ENCODE measurements at regions not wholly inside any gene's neighbourhood (a gene's known extent, or its start where the extent isn't known, plus 50 kb on each side); places are given as distances from the start of the nearest gene placed in this dataset.

- H3K36me3 ChIP-seq (ENCODE audit: control insufficient read depth, insufficient read depth, low read length) = no peaks in the 10 kb centered on the region
- DNase-seq (ENCODE audit: low read depth, low spot score) = no peak
- H3K9me3 ChIP-seq (ENCODE audit: control insufficient read depth, insufficient read depth, low read depth, low read length) = no peaks in the 10 kb centered on the region
- no TSS peak for BruUV-seq (replicated peaks)
- H3K4me1 ChIP-seq (ENCODE audit: control insufficient read depth, insufficient read depth, low read length) = no peaks in the 10 kb centered on the region
- ChIA-PET POLR2A (no interaction called here), CTCF (no interaction called here)
- no peaks in the 10 kb centered on the region for H3K27me3 ChIP-seq (ENCODE audit: control insufficient read depth, insufficient read depth, low read length)
- intact Hi-C loops (cut with micrococcal nuclease; ENCODE audit: unreplicated experiment) = no loop called here
- no peak for ATAC-seq
- H3K4me3 ChIP-seq (ENCODE audit: low read depth in 2 of 2, low read length in 2 of 2) = no peak overlapping the region
- in situ Hi-C loops (cut with HindIII; ENCODE audit: low pct_unique_long_range_greater_than_20kb, low sequenced_read_pairs) = no loop called here
- H3K27ac ChIP-seq (ENCODE audit: low read length) = no peak overlapping the region
- TF ChIP-seq, protein P1, sequence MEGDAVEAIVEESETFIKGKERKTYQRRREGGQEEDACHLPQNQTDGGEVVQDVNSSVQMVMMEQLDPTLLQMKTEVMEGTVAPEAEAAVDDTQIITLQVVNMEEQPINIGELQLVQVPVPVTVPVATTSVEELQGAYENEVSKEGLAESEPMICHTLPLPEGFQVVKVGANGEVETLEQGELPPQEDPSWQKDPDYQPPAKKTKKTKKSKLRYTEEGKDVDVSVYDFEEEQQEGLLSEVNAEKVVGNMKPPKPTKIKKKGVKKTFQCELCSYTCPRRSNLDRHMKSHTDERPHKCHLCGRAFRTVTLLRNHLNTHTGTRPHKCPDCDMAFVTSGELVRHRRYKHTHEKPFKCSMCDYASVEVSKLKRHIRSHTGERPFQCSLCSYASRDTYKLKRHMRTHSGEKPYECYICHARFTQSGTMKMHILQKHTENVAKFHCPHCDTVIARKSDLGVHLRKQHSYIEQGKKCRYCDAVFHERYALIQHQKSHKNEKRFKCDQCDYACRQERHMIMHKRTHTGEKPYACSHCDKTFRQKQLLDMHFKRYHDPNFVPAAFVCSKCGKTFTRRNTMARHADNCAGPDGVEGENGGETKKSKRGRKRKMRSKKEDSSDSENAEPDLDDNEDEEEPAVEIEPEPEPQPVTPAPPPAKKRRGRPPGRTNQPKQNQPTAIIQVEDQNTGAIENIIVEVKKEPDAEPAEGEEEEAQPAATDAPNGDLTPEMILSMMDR (IDR thresholded peaks at IDR 0.05) = no peak
- no peak for TF ChIP-seq POLR2AphosphoS5 (IDR thresholded peaks at IDR 0.05; ENCODE audit: low read depth, low read length)
- no peak for TF ChIP-seq SIN3A (IDR thresholded peaks at IDR 0.05; ENCODE audit: borderline replicate concordance, insufficient read depth, low read depth, low read length)
- no peak for TF ChIP-seq TCF7L2 (IDR thresholded peaks at IDR 0.05; ENCODE audit: low read depth, low read length)
- no peak for TF ChIP-seq REST (IDR thresholded peaks at IDR 0.05; ENCODE audit: insufficient read depth in 1 of 2, low read depth in 2 of 2, low read length in 1 of 2)
Measured at GRCh38 chr2:156756516-156756915, 320.3 kb downstream of the GPD2 start.

GRCh38 chr2:156763174-156763573, 327.0 kb downstream of the GPD2 start:
- no TSS peak for BruUV-seq (replicated peaks)
- no peaks in the 10 kb centered on the region for H3K4me1 ChIP-seq (ENCODE audit: control insufficient read depth, insufficient read depth, low read length)
- ChIA-PET CTCF (no interaction called here), POLR2A (no interaction called here)
- H3K27me3 ChIP-seq (ENCODE audit: control insufficient read depth, insufficient read depth, low read length) = no peaks in the 10 kb centered on the region
- no peak overlapping the region for H3K4me3 ChIP-seq (ENCODE audit: low read depth in 2 of 2, low read length in 2 of 2)
- TF ChIP-seq SIN3A (IDR thresholded peaks at IDR 0.05; ENCODE audit: borderline replicate concordance, insufficient read depth, low read depth, low read length) (no peak), REST (IDR thresholded peaks at IDR 0.05; ENCODE audit: insufficient read depth in 1 of 2, low read depth in 2 of 2, low read length in 1 of 2) (no peak), POLR2AphosphoS5 (IDR thresholded peaks at IDR 0.05; ENCODE audit: low read depth, low read length) (no peak), TCF7L2 (IDR thresholded peaks at IDR 0.05; ENCODE audit: low read depth, low read length) (no peak)
- TF ChIP-seq, protein P1 (IDR thresholded peaks at IDR 0.05) = no peak
- H3K9me3 ChIP-seq (ENCODE audit: control insufficient read depth, insufficient read depth, low read depth, low read length) = no peaks in the 10 kb centered on the region
- no peak overlapping the region for H3K27ac ChIP-seq (ENCODE audit: low read length)
- in situ Hi-C loops (cut with HindIII; ENCODE audit: low pct_unique_long_range_greater_than_20kb, low sequenced_read_pairs) = no loop called here
- no peak for DNase-seq (ENCODE audit: low read depth, low spot score)
- ATAC-seq = no peak
- no peaks in the 10 kb centered on the region for H3K36me3 ChIP-seq (ENCODE audit: control insufficient read depth, insufficient read depth, low read length)
- intact Hi-C loops (cut with micrococcal nuclease; ENCODE audit: unreplicated experiment) = no loop called here
